MM.1S (cell line): ENCODE measurements at regions not wholly inside any gene's neighbourhood (a gene's known extent, or its start where the extent isn't known, plus 50 kb on each side); places are given as distances from the start of the nearest gene placed in this dataset.

Source experiments
- DNase-seq: peaks from one replicate; pipeline ENCODE4 v3.0.0-alpha.2; 2015
- H2AFZ ChIP-seq: fragments of 300-600 bp; sonication (generic); 2 replicates; pipeline ENCODE4 v1.6.0; 2016; ENCODE audit warnings: antibody characterized with exemption, low read length
- H3F3A ChIP-seq: fragments of 300-600 bp; sonication (generic); 2 replicates; pipeline ENCODE4 v1.6.1; 2016; ENCODE audit warnings: mild to moderate bottlenecking, antibody characterized with exemption, low read length, moderate library complexity, mixed read lengths; ENCODE audit not compliant: insufficient read depth
- H3K27ac ChIP-seq: fragments of 300-600 bp; sonication (generic); 2 replicates; pipeline ENCODE4 v1.5.1; 2016; ENCODE audit warnings: mild to moderate bottlenecking, low read length
- H3K27me3 ChIP-seq: fragments of 300-600 bp; sonication (generic); replicated peaks from 2 replicates; pipeline ENCODE4 v1.6.0; 2016; ENCODE audit warnings: low read length; ENCODE audit not compliant: insufficient read depth
- H3K36me3 ChIP-seq: fragments of 300-600 bp; sonication (generic); replicated peaks from 2 replicates; pipeline ENCODE4 v1.6.1; 2016; ENCODE audit warnings: mild to moderate bottlenecking, low read length, mixed read lengths; ENCODE audit not compliant: insufficient read depth
- H3K4me1 ChIP-seq: fragments of 300-600 bp; sonication (generic); 2 replicates; pipeline ENCODE4 v1.6.1; 2016; ENCODE audit warnings: low read length, mixed read lengths
- H3K4me2 ChIP-seq: fragments of 300-600 bp; sonication (generic); 2 replicates; pipeline ENCODE4 v1.6.0; 2016; ENCODE audit warnings: low read depth, low read length
- H3K4me3 ChIP-seq: fragments of 300-600 bp; sonication (generic); 2 replicates; pipeline ENCODE4 v1.5.1; 2016; ENCODE audit warnings: low read length, mixed read lengths
- H3K79me2 ChIP-seq: fragments of 300-600 bp; sonication (generic); 2 replicates; pipeline ENCODE4 v1.6.1; 2016; ENCODE audit warnings: mixed run types, low read length, mixed read lengths
- H3K9ac ChIP-seq: fragments of 300-600 bp; sonication (generic); 2 replicates; pipeline ENCODE4 v1.6.1; 2016; ENCODE audit warnings: low read length, mixed read lengths
- H3K9me2 ChIP-seq: fragments of 300-600 bp; sonication (generic); replicated peaks from 2 replicates; pipeline ENCODE4 v1.6.1; 2016; ENCODE audit warnings: mild to moderate bottlenecking, low read length, mixed read lengths; ENCODE audit not compliant: insufficient read depth
- H3K9me3 ChIP-seq: fragments of 300-600 bp; sonication (generic); replicated peaks from 2 replicates; pipeline ENCODE4 v1.6.1; 2016; ENCODE audit warnings: mild to moderate bottlenecking, low read length, mixed read lengths; ENCODE audit not compliant: insufficient read depth
- H4K20me1 ChIP-seq: fragments of 300-600 bp; sonication (generic); 2 replicates; pipeline ENCODE4 v1.6.1; 2016; ENCODE audit warnings: mild to moderate bottlenecking, low read length, moderate library complexity, mixed read lengths; ENCODE audit not compliant: insufficient read depth
- EZH2 ChIP-seq: fragments of 300-600 bp; sonication (generic); optimal IDR thresholded peaks from 2 replicates; pipeline ENCODE3; 2017; ENCODE audit warnings: low read depth, mild to moderate bottlenecking, antibody characterized with exemption, low read length, mixed read lengths
- EZH2phosphoT487 ChIP-seq: fragments of 300-600 bp; sonication (generic); IDR thresholded peaks from 2 replicates; pipeline ENCODE4 v1.6.1; 2018; ENCODE audit warnings: antibody characterized with exemption, low read length
- TF ChIP-seq, protein P1 (sequence below): fragments of 300-600 bp; sonication (generic); IDR thresholded peaks from 2 replicates; pipeline ENCODE4 v1.5.1; 2016; ENCODE audit warnings: antibody characterized with exemption, low read length, mixed read lengths

DNA sequence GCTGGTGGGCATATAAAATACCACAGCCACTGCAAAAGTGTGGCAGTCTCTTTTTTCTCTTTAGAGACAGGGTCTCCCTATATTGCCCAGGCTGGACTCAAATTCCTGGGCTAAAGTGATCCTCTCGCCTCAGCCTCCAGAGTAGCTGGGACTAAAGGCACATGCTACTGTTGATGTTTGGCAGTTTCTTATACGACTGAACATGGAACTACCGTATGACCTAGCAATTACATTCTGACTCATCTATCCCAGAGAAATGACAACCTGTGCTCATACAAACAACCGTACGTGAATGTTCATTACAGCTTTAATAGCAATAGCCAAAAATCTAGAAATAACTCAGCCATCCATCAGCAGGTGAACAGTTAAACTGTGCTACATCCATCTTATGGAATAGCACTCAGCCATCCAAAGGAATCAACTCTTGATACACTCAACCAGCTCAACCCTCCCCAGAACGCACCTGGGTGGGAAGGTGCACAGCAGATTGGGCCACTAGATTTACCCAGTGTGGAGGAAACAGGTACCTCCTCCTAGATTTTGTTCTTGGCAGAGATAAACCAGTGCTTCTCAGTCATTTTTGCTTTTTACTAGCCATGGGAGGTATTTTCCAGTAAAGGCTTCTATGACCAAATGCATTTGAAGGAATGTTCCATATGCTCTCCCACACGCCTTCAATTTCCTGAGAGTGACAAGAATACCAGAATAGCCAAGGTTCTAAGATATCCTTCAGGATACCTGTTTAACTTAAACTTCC, 130.5 kb downstream of the MED15 start:
- H3K9ac ChIP-seq: no peak overlapping the region
- no peak overlapping the region for H3K4me3 ChIP-seq
- no peaks in the 10 kb centered on the region for H4K20me1 ChIP-seq
- H3K27ac ChIP-seq: no peak overlapping the region
- H2AFZ ChIP-seq: no peak overlapping the region
- DNase-seq: no peak
- H3K9me3 ChIP-seq: no peaks in the 10 kb centered on the region
- H3K4me1 ChIP-seq: no peaks in the 10 kb centered on the region
- TF ChIP-seq EZH2 (no peak), EZH2phosphoT487 (no peak)
- TF ChIP-seq, protein P1, sequence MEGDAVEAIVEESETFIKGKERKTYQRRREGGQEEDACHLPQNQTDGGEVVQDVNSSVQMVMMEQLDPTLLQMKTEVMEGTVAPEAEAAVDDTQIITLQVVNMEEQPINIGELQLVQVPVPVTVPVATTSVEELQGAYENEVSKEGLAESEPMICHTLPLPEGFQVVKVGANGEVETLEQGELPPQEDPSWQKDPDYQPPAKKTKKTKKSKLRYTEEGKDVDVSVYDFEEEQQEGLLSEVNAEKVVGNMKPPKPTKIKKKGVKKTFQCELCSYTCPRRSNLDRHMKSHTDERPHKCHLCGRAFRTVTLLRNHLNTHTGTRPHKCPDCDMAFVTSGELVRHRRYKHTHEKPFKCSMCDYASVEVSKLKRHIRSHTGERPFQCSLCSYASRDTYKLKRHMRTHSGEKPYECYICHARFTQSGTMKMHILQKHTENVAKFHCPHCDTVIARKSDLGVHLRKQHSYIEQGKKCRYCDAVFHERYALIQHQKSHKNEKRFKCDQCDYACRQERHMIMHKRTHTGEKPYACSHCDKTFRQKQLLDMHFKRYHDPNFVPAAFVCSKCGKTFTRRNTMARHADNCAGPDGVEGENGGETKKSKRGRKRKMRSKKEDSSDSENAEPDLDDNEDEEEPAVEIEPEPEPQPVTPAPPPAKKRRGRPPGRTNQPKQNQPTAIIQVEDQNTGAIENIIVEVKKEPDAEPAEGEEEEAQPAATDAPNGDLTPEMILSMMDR: no peak
- no peak overlapping the region for H3K4me2 ChIP-seq
- peaks cover 4% of the 10 kb centered on the region; the same call in 1 of the 2 replicates for H3K27me3 ChIP-seq
- H3K9me2 ChIP-seq: no peaks in the 10 kb centered on the region
- H3K79me2 ChIP-seq: no peaks in the 10 kb centered on the region
- no peaks in the 10 kb centered on the region for H3F3A ChIP-seq
- no peaks in the 10 kb centered on the region for H3K36me3 ChIP-seq

GRCh38 chr22:20638507-20638870, 131.1 kb downstream of the MED15 start:
- Histone ChIP-seq H4K20me1 (no peaks in the 10 kb centered on the region), H3K9me3 (no peaks in the 10 kb centered on the region)
- TF ChIP-seq, protein P1: no peak
- TF ChIP-seq EZH2 (no peak), EZH2phosphoT487 (no peak)

GRCh38 chr22:20639343-20639742, 131.9 kb downstream of the MED15 start:
- no peaks in the 10 kb centered on the region for H3K9me3 ChIP-seq
- no peak for DNase-seq
- H3K79me2 ChIP-seq: no peaks in the 10 kb centered on the region
- H2AFZ ChIP-seq: no peak overlapping the region
- H3K4me2 ChIP-seq: no peak overlapping the region
- H3K4me1 ChIP-seq: no peaks in the 10 kb centered on the region
- no peak for TF ChIP-seq EZH2phosphoT487
- no peak for TF ChIP-seq EZH2
- TF ChIP-seq, protein P1: no peak
- no peaks in the 10 kb centered on the region for H3F3A ChIP-seq
- H3K27ac ChIP-seq: no peak overlapping the region
- no peaks in the 10 kb centered on the region for H4K20me1 ChIP-seq
- H3K27me3 ChIP-seq: peaks cover 4% of the 10 kb centered on the region; the same call in 1 of the 2 replicates
- H3K9me2 ChIP-seq: no peaks in the 10 kb centered on the region
- no peak overlapping the region for H3K9ac ChIP-seq
- no peaks in the 10 kb centered on the region for H3K36me3 ChIP-seq
- no peak overlapping the region for H3K4me3 ChIP-seq

More at GRCh38 chr22:20638507-20638870, 131.1 kb downstream of the MED15 start:
- no peak overlapping the region for H3K9ac ChIP-seq
- H3K9me2 ChIP-seq: no peaks in the 10 kb centered on the region
- DNase-seq: no peak
- no peaks in the 10 kb centered on the region for H3F3A ChIP-seq
- H3K4me3 ChIP-seq: no peak overlapping the region
- no peaks in the 10 kb centered on the region for H3K79me2 ChIP-seq
- no peaks in the 10 kb centered on the region for H3K36me3 ChIP-seq
- no peak overlapping the region for H2AFZ ChIP-seq
- no peaks in the 10 kb centered on the region for H3K4me1 ChIP-seq
- no peak overlapping the region for H3K4me2 ChIP-seq
- no peak overlapping the region for H3K27ac ChIP-seq
- H3K27me3 ChIP-seq: peaks cover 4% of the 10 kb centered on the region; the same call in 1 of the 2 replicates
